ENCODE measurements at regions not wholly inside any gene's neighbourhood (a gene's known extent, or its start where the extent isn't known, plus 50 kb on each side); places are given as distances from the start of the nearest gene placed in this dataset.

DNA sequence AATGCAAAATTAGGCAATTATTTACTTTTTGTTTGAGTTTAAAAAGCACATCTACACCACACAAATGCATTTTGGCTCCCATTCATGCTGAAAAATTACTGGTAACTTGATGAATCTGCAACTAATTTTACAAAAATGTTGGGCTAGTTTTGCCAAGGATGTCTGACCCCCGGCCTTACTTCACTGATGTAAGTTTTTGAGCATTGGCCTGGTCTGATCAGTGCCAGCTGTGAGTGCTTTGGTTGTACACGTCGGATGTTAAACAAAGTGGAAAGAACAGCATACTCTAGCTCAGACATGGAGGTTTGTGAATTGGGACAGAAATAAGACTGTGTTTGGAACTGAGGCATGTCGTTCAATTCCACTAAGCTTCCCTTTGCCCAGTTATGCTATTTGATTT, 1044.2 kb downstream of the TLE4 start:
- Histone ChIP-seq H2BK120ac (replicated peaks; ENCODE audit: low read depth, low read length) (no peak overlapping the region), H2BK15ac (ENCODE audit: low read length) (no peak overlapping the region), H3K23me2 (ENCODE audit: low read depth, low read length) (no peaks in the 10 kb centered on the region; the same call in 1 of the 2 replicates), H4K8ac (ENCODE audit: extremely low read depth, insufficient read depth, low read length) (no peak overlapping the region), H4K91ac (replicated peaks; ENCODE audit: insufficient read length, low read length) (no peak overlapping the region), H2AFZ (ENCODE audit: low read length) (no peak overlapping the region), H3K18ac (ENCODE audit: extremely low read depth, low read length) (no peak overlapping the region), H3K79me1 (ENCODE audit: low read depth, low read length) (no peaks in the 10 kb centered on the region), H3K4me2 (ENCODE audit: insufficient read depth in 1 of 2, low read depth in 2 of 2, low read length in 2 of 2) (no peak overlapping the region), H3K4ac (replicated peaks; ENCODE audit: insufficient read length, low read depth, low read length) (no peak overlapping the region), H3K9me3 (ENCODE audit: insufficient read depth in 2 of 2, low read depth in 1 of 2, low read length in 1 of 2) (no peaks in the 10 kb centered on the region), H3K23ac (ENCODE audit: insufficient read length) (no peak overlapping the region), H3K79me2 (ENCODE audit: control insufficient read depth in 1 of 2, insufficient read depth in 2 of 2, low read length in 2 of 2) (no peaks in the 10 kb centered on the region), H3K27ac (ENCODE audit: low read depth, low read length) (no peak overlapping the region), H3K56ac (replicated peaks; ENCODE audit: insufficient read length, low read depth, low read length) (no peak overlapping the region), H3K9ac (replicated peaks in 1 of 4; ENCODE audit: extremely low read depth in 1 of 4, low read depth in 3 of 4, low read length in 3 of 4) (no peak overlapping the region), H3K14ac (ENCODE audit: insufficient read length) (no peak overlapping the region), H3K27me3 (replicated peaks in 1 of 4; ENCODE audit: control insufficient read depth in 3 of 4, extremely low read depth in 1 of 4, insufficient read depth in 3 of 4, low read length in 3 of 4) (no peaks in the 10 kb centered on the region), H2AK5ac (ENCODE audit: low read depth, low read length) (no peak overlapping the region), H2BK20ac (ENCODE audit: low read length) (no peak overlapping the region), H3K4me3 (ENCODE audit: extremely low read depth in 1 of 4, insufficient read depth in 2 of 4, low read depth in 3 of 4, low read length in 4 of 4) (no peak overlapping the region), H4K5ac (ENCODE audit: insufficient read length, low read depth, low read length) (no peak overlapping the region), H2BK5ac (ENCODE audit: low read depth, low read length) (no peak overlapping the region), H4K20me1 (replicated peaks in 1 of 2; ENCODE audit: control insufficient read depth in 1 of 2, insufficient read depth in 2 of 2, low read length in 2 of 2) (no peaks in the 10 kb centered on the region), H3K36me3 (ENCODE audit: control insufficient read depth in 2 of 4, insufficient read depth in 4 of 4, low read length in 3 of 4) (no peaks in the 10 kb centered on the region), H3K4me1 (replicated peaks in 1 of 4; ENCODE audit: control insufficient read depth in 3 of 4, insufficient read depth in 4 of 4, low read length in 3 of 4) (no peaks in the 10 kb centered on the region), H2BK12ac (ENCODE audit: low read depth, low read length) (no peak overlapping the region)
- ChIA-PET CTCF (ENCODE audit: partially characterized antibody) (no interaction called here), POLR2A (ENCODE audit: partially characterized antibody) (no interaction called here)
- DNase-seq (ENCODE audit: low read depth in 1 of 2, low spot score in 2 of 2) (no peak), FAIRE-seq (no peak)
- 97% methylated on average over 4 of the region's 4 CpGs; no CpG with 5 or more reads in 1 of the 2 experiments for WGBS, 2 experiments (ENCODE audit: extremely low coverage in 1 of 2, insufficient coverage in 1 of 2, insufficient read length in 1 of 2, insufficient replicate concordance in 2 of 2, low coverage in 1 of 2, low lambda C conversion rate in 2 of 2, missing lambda C conversion rate in 1 of 2)
- TF ChIP-seq MAFK (IDR thresholded peaks at IDR 0.05; ENCODE audit: low read depth, low read length) = no peak
